ENCODE measurements at regions not wholly inside any gene's neighbourhood (a gene's known extent, or its start where the extent isn't known, plus 50 kb on each side); places are given as distances from the start of the nearest gene placed in this dataset.

DNA sequence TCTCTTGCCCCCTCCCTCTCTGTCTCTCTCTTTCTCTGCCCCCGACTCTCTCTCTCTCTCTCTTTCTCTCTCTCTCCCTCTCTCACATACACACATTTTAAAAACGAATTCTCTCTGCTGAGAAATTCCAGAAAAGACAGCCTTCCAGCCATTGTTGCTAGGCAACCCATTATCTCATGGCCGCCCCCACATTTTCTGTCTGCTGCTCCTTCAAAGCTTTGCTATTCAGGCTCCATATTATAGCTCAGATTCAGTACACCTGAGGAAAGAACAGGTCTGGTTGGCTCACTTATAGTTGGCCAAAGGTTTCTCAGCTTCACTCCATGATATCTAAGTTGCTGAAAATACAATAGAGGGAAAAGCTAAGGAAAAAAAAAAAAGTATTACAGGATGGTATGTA is 174.4 kb upstream of the RADX start:
- H3K27ac ChIP-seq (ENCODE audit: low read depth, low read length, severe bottlenecking), result no peak overlapping the region
- WGBS, 2 experiments (ENCODE audit: insufficient coverage in 2 of 2), result 75 to 86% methylated on average over 1 to 2 of the region's 3 CpGs

GRCh38 chrX:106450405-106450804 is 161.4 kb upstream of the RADX start:
- WGBS, 2 experiments (ENCODE audit: insufficient coverage in 2 of 2), result no CpG with 5 or more reads among the region's 2 CpGs
- H3K4me1 ChIP-seq (ENCODE audit: control insufficient read depth, insufficient read depth, low read length, poor library complexity, severe bottlenecking), result no peaks in the 10 kb centered on the region
- no peak overlapping the region for H3K4me3 ChIP-seq (ENCODE audit: extremely low read depth, insufficient read depth, low read length, poor library complexity, severe bottlenecking)
- no peak overlapping the region for H3K27ac ChIP-seq (ENCODE audit: low read depth, low read length, severe bottlenecking)
- H3K36me3 ChIP-seq (ENCODE audit: control insufficient read depth, insufficient read depth, low read length), result no peaks in the 10 kb centered on the region
- H3K9me3 ChIP-seq (ENCODE audit: control insufficient read depth, low read length), result no peaks in the 10 kb centered on the region

More for the DNA sequence above, 174.4 kb upstream of the RADX start:
- Histone ChIP-seq H3K4me1 (ENCODE audit: control insufficient read depth, insufficient read depth, low read length, poor library complexity, severe bottlenecking) (no peaks in the 10 kb centered on the region), H3K4me3 (ENCODE audit: extremely low read depth, insufficient read depth, low read length, poor library complexity, severe bottlenecking) (no peak overlapping the region), H3K36me3 (ENCODE audit: control insufficient read depth, insufficient read depth, low read length) (no peaks in the 10 kb centered on the region), H3K9me3 (ENCODE audit: control insufficient read depth, low read length) (no peaks in the 10 kb centered on the region)

DNA sequence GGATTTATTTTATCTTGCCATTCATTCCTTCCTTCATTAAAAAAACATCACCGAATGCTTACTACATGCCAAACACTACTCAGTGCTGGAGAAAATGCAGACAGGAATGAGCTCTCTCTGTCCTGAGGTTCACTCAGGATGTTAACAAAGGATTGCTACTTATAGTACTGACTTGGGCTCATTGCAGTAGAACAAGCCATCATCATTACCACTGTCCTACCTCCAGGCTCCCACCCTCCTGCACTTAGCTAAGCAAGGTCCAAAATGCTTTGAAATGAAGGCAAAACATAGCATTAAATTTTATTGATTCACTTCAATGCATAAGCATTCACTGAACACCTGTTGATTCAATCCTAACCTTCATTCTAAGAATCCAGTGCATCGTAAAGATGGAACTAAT is 159.8 kb upstream of the RADX start:
- no peaks in the 10 kb centered on the region for H3K4me1 ChIP-seq (ENCODE audit: control insufficient read depth, insufficient read depth, low read length, poor library complexity, severe bottlenecking)
- H3K36me3 ChIP-seq (ENCODE audit: control insufficient read depth, insufficient read depth, low read length), result no peaks in the 10 kb centered on the region
- no peak overlapping the region for H3K4me3 ChIP-seq (ENCODE audit: extremely low read depth, insufficient read depth, low read length, poor library complexity, severe bottlenecking)
- no peak overlapping the region for H3K27ac ChIP-seq (ENCODE audit: low read depth, low read length, severe bottlenecking)
- no CpG with 5 or more reads among the region's 2 CpGs for WGBS, 2 experiments (ENCODE audit: insufficient coverage in 2 of 2)
- H3K9me3 ChIP-seq (ENCODE audit: control insufficient read depth, low read length), result no peaks in the 10 kb centered on the region

- no peaks in the 10 kb centered on the region for H3K4me1 ChIP-seq (ENCODE audit: control insufficient read depth, insufficient read depth, low read length, poor library complexity, severe bottlenecking)
- H3K9me3 ChIP-seq (ENCODE audit: control insufficient read depth, low read length), result no peaks in the 10 kb centered on the region
- H3K4me3 ChIP-seq (ENCODE audit: extremely low read depth, insufficient read depth, low read length, poor library complexity, severe bottlenecking), result no peak overlapping the region
- no CpG with 5 or more reads among the region's 1 CpG for WGBS, 2 experiments (ENCODE audit: insufficient coverage in 2 of 2)
- H3K27ac ChIP-seq (ENCODE audit: low read depth, low read length, severe bottlenecking), result no peak overlapping the region
- H3K36me3 ChIP-seq (ENCODE audit: control insufficient read depth, insufficient read depth, low read length), result no peaks in the 10 kb centered on the region
These were observed 156.8 kb upstream of the RADX start for GRCh38 chrX:106454991-106455390.

- H3K36me3 ChIP-seq (ENCODE audit: control insufficient read depth, insufficient read depth, low read length), result no peaks in the 10 kb centered on the region
- H3K9me3 ChIP-seq (ENCODE audit: control insufficient read depth, low read length), result no peaks in the 10 kb centered on the region
- no peak overlapping the region for H3K4me3 ChIP-seq (ENCODE audit: extremely low read depth, insufficient read depth, low read length, poor library complexity, severe bottlenecking)
- WGBS, 2 experiments (ENCODE audit: insufficient coverage in 2 of 2), result no CpG with 5 or more reads among the region's 1 CpG
- H3K4me1 ChIP-seq (ENCODE audit: control insufficient read depth, insufficient read depth, low read length, poor library complexity, severe bottlenecking), result no peaks in the 10 kb centered on the region
- no peak overlapping the region for H3K27ac ChIP-seq (ENCODE audit: low read depth, low read length, severe bottlenecking)
These were observed 154.0 kb upstream of the RADX start for GRCh38 chrX:106457802-106458201.

DNA sequence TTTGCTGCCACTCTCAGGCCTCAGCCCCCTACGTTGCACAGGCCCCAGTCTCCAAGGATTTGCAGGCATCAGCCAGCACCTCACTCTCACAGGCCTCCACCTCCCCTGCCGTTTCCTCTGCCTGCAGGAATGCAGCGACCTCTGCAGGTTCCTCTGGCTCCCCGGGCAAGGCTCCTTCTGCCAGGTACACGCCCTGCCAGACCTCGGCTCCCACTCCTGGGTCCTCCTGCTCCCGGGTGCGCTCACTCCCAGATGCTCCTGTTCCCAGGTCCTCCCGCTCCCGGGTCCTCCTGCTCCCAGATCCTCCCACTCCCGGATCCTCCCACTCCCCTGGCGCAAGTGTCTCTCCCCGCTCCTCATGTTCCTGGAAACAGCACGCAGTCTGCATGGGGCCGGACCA is 144.4 kb upstream of the RADX start:
- no peaks in the 10 kb centered on the region for H3K36me3 ChIP-seq (ENCODE audit: control insufficient read depth, insufficient read depth, low read length)
- no peaks in the 10 kb centered on the region for H3K4me1 ChIP-seq (ENCODE audit: control insufficient read depth, insufficient read depth, low read length, poor library complexity, severe bottlenecking)
- H3K4me3 ChIP-seq (ENCODE audit: extremely low read depth, insufficient read depth, low read length, poor library complexity, severe bottlenecking), result no peak overlapping the region
- H3K27ac ChIP-seq (ENCODE audit: low read depth, low read length, severe bottlenecking), result no peak overlapping the region
- WGBS, 2 experiments (ENCODE audit: insufficient coverage in 2 of 2), result 71 to 92% methylated on average over 4 to 7 of the region's 15 CpGs
- no peaks in the 10 kb centered on the region for H3K9me3 ChIP-seq (ENCODE audit: control insufficient read depth, low read length)

- no peak overlapping the region for H3K4me3 ChIP-seq (ENCODE audit: extremely low read depth, insufficient read depth, low read length, poor library complexity, severe bottlenecking)
- WGBS, 2 experiments (ENCODE audit: insufficient coverage in 2 of 2), result 82% methylated on average over 2 of the region's 2 CpGs; no CpG with 5 or more reads in 1 of the 2 experiments
- no peak overlapping the region for H3K27ac ChIP-seq (ENCODE audit: low read depth, low read length, severe bottlenecking)
- H3K36me3 ChIP-seq (ENCODE audit: control insufficient read depth, insufficient read depth, low read length), result no peaks in the 10 kb centered on the region
- H3K4me1 ChIP-seq (ENCODE audit: control insufficient read depth, insufficient read depth, low read length, poor library complexity, severe bottlenecking), result no peaks in the 10 kb centered on the region
- H3K9me3 ChIP-seq (ENCODE audit: control insufficient read depth, low read length), result no peaks in the 10 kb centered on the region
These were observed 143.8 kb upstream of the RADX start for GRCh38 chrX:106467943-106468342.

DNA sequence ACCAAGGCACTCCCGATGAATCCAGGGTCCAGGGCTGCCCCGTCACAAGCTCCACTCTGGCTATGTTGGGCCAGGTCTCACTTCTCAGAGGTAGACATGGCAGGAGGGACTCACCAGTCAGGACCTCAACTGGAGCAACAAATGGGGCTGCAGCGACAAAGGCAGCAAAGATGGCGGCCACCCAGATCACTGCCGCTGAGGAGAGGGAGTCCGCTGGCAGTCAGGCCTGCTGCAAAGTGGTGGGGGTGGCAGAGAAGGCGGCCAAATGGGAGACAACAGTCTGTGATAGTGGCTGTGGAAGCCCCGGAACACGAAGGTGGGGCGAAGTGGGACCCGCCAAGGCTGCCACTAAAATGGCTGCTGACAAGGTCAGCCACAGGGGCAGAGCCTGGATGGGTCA is 143.3 kb upstream of the RADX start:
- 92% methylated on average over 6 of the region's 11 CpGs; no CpG with 5 or more reads in 1 of the 2 experiments for WGBS, 2 experiments (ENCODE audit: insufficient coverage in 2 of 2)
- Histone ChIP-seq H3K4me3 (ENCODE audit: extremely low read depth, insufficient read depth, low read length, poor library complexity, severe bottlenecking) (no peak overlapping the region), H3K36me3 (ENCODE audit: control insufficient read depth, insufficient read depth, low read length) (no peaks in the 10 kb centered on the region), H3K9me3 (ENCODE audit: control insufficient read depth, low read length) (no peaks in the 10 kb centered on the region), H3K27ac (ENCODE audit: low read depth, low read length, severe bottlenecking) (no peak overlapping the region), H3K4me1 (ENCODE audit: control insufficient read depth, insufficient read depth, low read length, poor library complexity, severe bottlenecking) (no peaks in the 10 kb centered on the region)

- no peaks in the 10 kb centered on the region for H3K36me3 ChIP-seq (ENCODE audit: control insufficient read depth, insufficient read depth, low read length)
- 80 to 100% methylated on average over 1 of the region's 3 CpGs for WGBS, 2 experiments (ENCODE audit: insufficient coverage in 2 of 2)
- no peaks in the 10 kb centered on the region for H3K4me1 ChIP-seq (ENCODE audit: control insufficient read depth, insufficient read depth, low read length, poor library complexity, severe bottlenecking)
- no peak overlapping the region for H3K27ac ChIP-seq (ENCODE audit: low read depth, low read length, severe bottlenecking)
- H3K9me3 ChIP-seq (ENCODE audit: control insufficient read depth, low read length), result no peaks in the 10 kb centered on the region
- no peak overlapping the region for H3K4me3 ChIP-seq (ENCODE audit: extremely low read depth, insufficient read depth, low read length, poor library complexity, severe bottlenecking)
These were observed 131.9 kb upstream of the RADX start for GRCh38 chrX:106479920-106480319.

DNA sequence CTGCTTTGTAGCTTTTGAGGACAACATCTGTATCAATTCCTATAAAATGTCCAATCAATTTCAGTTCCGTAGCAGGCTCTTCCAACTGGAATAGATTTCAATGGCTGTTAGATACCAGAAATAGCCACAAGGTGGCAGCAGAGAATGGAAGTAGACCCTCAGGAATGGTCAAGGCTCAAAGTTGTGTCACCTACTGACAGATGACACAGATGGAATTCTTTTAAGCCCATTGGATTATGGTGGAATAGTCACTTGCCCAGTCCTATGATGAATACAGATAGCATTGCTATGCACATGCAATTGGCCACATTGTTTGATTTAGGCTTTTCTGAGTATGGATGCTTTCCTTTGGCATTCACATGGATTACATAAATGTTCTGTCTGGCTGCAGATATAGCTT is 130.4 kb upstream of the RADX start:
- no peak overlapping the region for H3K4me3 ChIP-seq (ENCODE audit: extremely low read depth, insufficient read depth, low read length, poor library complexity, severe bottlenecking)
- no CpG with 5 or more reads among the region's 1 CpG for whole genome bisulfite sequencing, 2 experiments (ENCODE audit: insufficient coverage in 2 of 2)
- no peaks in the 10 kb centered on the region for H3K36me3 ChIP-seq (ENCODE audit: control insufficient read depth, insufficient read depth, low read length)
- H3K27ac ChIP-seq (ENCODE audit: low read depth, low read length, severe bottlenecking), result no peak overlapping the region
- no peaks in the 10 kb centered on the region for H3K9me3 ChIP-seq (ENCODE audit: control insufficient read depth, low read length)
- H3K4me1 ChIP-seq (ENCODE audit: control insufficient read depth, insufficient read depth, low read length, poor library complexity, severe bottlenecking), result no peaks in the 10 kb centered on the region

DNA sequence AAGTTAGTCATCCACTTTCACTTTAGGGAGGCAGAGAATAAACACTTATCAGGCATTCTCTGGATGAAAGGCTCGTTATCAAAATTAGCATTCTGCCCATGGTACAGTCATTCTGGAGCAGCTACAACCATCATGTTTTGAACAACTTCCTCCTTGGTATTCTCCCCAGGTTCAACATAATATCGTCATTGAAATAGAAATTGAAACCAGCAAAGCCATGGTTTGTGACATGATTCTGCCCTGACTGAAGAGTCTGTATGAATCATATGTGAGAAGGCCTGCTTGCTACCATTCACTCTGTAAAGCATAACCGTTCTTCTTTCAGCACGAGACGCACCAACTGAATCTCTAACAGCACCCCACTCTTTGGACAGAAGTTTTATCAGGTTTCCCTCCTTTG is 127.5 kb upstream of the RADX start:
- no peaks in the 10 kb centered on the region for H3K4me1 ChIP-seq (ENCODE audit: control insufficient read depth, insufficient read depth, low read length, poor library complexity, severe bottlenecking)
- 71 to 80% methylated on average over 1 of the region's 5 CpGs for WGBS, 2 experiments (ENCODE audit: insufficient coverage in 2 of 2)
- H3K9me3 ChIP-seq (ENCODE audit: control insufficient read depth, low read length), result no peaks in the 10 kb centered on the region
- H3K4me3 ChIP-seq (ENCODE audit: extremely low read depth, insufficient read depth, low read length, poor library complexity, severe bottlenecking), result no peak overlapping the region
- H3K27ac ChIP-seq (ENCODE audit: low read depth, low read length, severe bottlenecking), result no peak overlapping the region
- H3K36me3 ChIP-seq (ENCODE audit: control insufficient read depth, insufficient read depth, low read length), result no peaks in the 10 kb centered on the region

Measured in mesodermal cell (in vitro differentiated cells).